Upper lobe of right lung (tissue), 1 donor: ENCODE measurements at regions not wholly inside any gene's neighbourhood (a gene's known extent, or its start where the extent isn't known, plus 50 kb on each side); places are given as distances from the start of the nearest gene placed in this dataset.

Experiments
- ATAC-seq: fragments of 200-7000 bp; cut with Tn5 transposase; one replicate; pipeline ENCODE4 v1.9.1; 2020; ENCODE audit warnings: mild to moderate bottlenecking, moderate library complexity
- DNase-seq: peaks from one replicate; pipeline ENCODE4 v3.0.0-alpha.2; 2020
- H3K27ac ChIP-seq: fragments of 200-600 bp; one replicate; pipeline ENCODE4 v1.8.0; 2022
- H3K27me3 ChIP-seq: fragments of 200-600 bp; one replicate; pipeline ENCODE4 v1.8.0; 2022; ENCODE audit warnings: mild to moderate bottlenecking
- H3K36me3 ChIP-seq: fragments of 200-600 bp; one replicate; pipeline ENCODE4 v1.8.0; 2022
- H3K4me1 ChIP-seq: fragments of 200-600 bp; one replicate; pipeline ENCODE4 v1.8.0; 2022
- H3K4me3 ChIP-seq: fragments of 200-600 bp; one replicate; pipeline ENCODE4 v1.8.0; 2022; ENCODE audit warnings: mild to moderate bottlenecking
- H3K9me3 ChIP-seq: fragments of 200-600 bp; one replicate; pipeline ENCODE4 v1.8.0; 2022
- CTCF ChIP-seq: fragments of 200-600 bp; IDR thresholded peaks from one replicate; pipeline ENCODE4 v1.8.0; 2022; ENCODE audit warnings: antibody characterized with exemption
- intact Hi-C: fragments of 100-400 bp; cut with DNase I; formaldehyde crosslinking; loops from one replicate; pipeline ENCODE4 v1.11.0; 2022
- donor health status: DM: no; HTN: yes; CAD: no; lungs with severe emphysema.

- TF ChIP-seq CTCF, result no peak
- no peak for DNase-seq
- H3K4me1 ChIP-seq, result no peaks in the 10 kb centered on the region
- intact Hi-C loops, result no loop called here
- no peak overlapping the region for H3K27ac ChIP-seq
- no peak for ATAC-seq
- no peaks in the 10 kb centered on the region for H3K27me3 ChIP-seq
- H3K9me3 ChIP-seq, result no peaks in the 10 kb centered on the region
- H3K4me3 ChIP-seq, result no peak overlapping the region
- H3K36me3 ChIP-seq, result no peaks in the 10 kb centered on the region
These were observed 70.8 kb downstream of the ZNF648 start for GRCh38 chr1:181990728-181991127.

GRCh38 chr1:181989261-181989920 lies 72.1 kb downstream of the ZNF648 start:
- DNase-seq (no peak), ATAC-seq (no peak)
- Histone ChIP-seq H3K36me3 (no peaks in the 10 kb centered on the region), H3K4me1 (no peaks in the 10 kb centered on the region), H3K27ac (no peak overlapping the region), H3K27me3 (no peaks in the 10 kb centered on the region), H3K9me3 (no peaks in the 10 kb centered on the region), H3K4me3 (no peak overlapping the region)
- no peak for TF ChIP-seq CTCF
- intact Hi-C loops, result no loop called here

GRCh38 chr1:181987996-181988395 lies 73.5 kb downstream of the ZNF648 start:
- Histone ChIP-seq H3K27me3 (no peaks in the 10 kb centered on the region), H3K4me3 (no peak overlapping the region), H3K27ac (no peak overlapping the region), H3K9me3 (no peaks in the 10 kb centered on the region), H3K36me3 (no peaks in the 10 kb centered on the region), H3K4me1 (no peaks in the 10 kb centered on the region)
- intact Hi-C loops, result no loop called here
- DNase-seq, result no peak
- no peak for ATAC-seq
- TF ChIP-seq CTCF, result no peak

- no peak overlapping the region for H3K27ac ChIP-seq
- TF ChIP-seq CTCF, result no peak
- no peaks in the 10 kb centered on the region for H3K36me3 ChIP-seq
- DNase-seq (no peak), ATAC-seq (no peak)
- H3K27me3 ChIP-seq, result no peaks in the 10 kb centered on the region
- H3K4me1 ChIP-seq, result no peaks in the 10 kb centered on the region
- intact Hi-C loops, result no loop called here
- no peaks in the 10 kb centered on the region for H3K9me3 ChIP-seq
- no peak overlapping the region for H3K4me3 ChIP-seq
These were observed 74.1 kb downstream of the ZNF648 start for GRCh38 chr1:181987334-181987895.

- TF ChIP-seq CTCF, result no peak
- Histone ChIP-seq H3K27ac (no peak overlapping the region), H3K27me3 (no peaks in the 10 kb centered on the region), H3K4me3 (no peak overlapping the region), H3K9me3 (no peaks in the 10 kb centered on the region), H3K4me1 (no peaks in the 10 kb centered on the region), H3K36me3 (no peaks in the 10 kb centered on the region)
- intact Hi-C loops, result no loop called here
- ATAC-seq (no peak), DNase-seq (no peak)
These were observed 74.6 kb downstream of the ZNF648 start for GRCh38 chr1:181986907-181987305.
